ENCODE measurements at regions not wholly inside any gene's neighbourhood (a gene's known extent, or its start where the extent isn't known, plus 50 kb on each side); places are given as distances from the start of the nearest gene placed in this dataset.
A peak's percentile ranks its signal among the peaks of the same experiment; 100 is the strongest.

DNA sequence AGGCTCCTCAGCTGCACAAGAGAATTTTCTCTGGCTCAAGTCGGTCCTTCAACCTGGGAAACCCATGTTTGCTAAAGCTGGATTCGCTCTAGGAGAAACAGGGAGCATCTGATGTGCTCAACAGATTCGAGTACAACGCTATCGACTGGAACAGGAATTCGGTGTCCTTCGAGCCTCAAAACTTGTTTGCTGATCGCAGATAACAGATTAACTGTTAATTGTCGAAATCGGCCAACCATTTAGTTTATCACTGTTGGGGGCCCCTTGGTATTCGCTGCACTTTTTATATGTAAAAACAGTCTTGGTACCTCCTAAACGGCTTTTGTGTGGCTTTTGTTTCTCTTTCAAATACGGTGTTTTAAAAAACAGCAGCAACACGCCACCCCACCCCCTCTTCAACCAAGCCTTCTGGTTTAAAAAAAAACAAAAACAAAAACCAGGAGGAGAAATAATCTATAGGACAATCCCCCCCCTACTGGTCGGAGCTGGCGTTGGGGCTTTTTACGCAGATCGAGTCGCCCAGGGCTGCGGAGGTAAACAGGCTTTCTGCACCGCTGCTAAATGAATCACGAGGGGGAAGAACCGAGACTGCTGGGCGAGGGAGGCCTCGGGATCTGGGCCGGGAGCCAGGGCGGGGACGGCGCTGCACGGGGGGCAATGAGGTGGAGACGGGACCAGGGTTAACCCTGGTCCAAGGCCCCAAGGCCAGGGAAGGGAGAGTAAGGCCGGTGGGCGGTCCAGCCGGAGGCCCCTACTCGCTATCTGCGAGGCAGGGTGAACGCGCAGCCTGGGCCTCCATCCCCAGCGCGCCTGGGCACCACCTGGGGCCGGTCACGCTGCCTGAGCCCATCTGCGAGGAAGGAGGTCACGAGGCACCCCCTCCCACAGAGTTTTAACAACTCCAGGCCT is 71.7 kb upstream of the BCOR start:
- DNase-seq: peak; percentile 55 to 73
- Histone ChIP-seq H3K27ac (peak overlapping the region; percentile 30 to 93), H3K36me3 (no peaks in the 10 kb centered on the region), H3K4me3 (no peak overlapping the region), H3K27me3 (no peaks in the 10 kb centered on the region), H3K4me1 (peaks cover 0 to 7% of the 10 kb centered on the region in 2 donors), H3K9me3 (no peaks in the 10 kb centered on the region)
- TF ChIP-seq POLR2A (IDR thresholded peaks at IDR 0.05): no peak
- TF ChIP-seq, protein P1, sequence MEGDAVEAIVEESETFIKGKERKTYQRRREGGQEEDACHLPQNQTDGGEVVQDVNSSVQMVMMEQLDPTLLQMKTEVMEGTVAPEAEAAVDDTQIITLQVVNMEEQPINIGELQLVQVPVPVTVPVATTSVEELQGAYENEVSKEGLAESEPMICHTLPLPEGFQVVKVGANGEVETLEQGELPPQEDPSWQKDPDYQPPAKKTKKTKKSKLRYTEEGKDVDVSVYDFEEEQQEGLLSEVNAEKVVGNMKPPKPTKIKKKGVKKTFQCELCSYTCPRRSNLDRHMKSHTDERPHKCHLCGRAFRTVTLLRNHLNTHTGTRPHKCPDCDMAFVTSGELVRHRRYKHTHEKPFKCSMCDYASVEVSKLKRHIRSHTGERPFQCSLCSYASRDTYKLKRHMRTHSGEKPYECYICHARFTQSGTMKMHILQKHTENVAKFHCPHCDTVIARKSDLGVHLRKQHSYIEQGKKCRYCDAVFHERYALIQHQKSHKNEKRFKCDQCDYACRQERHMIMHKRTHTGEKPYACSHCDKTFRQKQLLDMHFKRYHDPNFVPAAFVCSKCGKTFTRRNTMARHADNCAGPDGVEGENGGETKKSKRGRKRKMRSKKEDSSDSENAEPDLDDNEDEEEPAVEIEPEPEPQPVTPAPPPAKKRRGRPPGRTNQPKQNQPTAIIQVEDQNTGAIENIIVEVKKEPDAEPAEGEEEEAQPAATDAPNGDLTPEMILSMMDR (IDR thresholded peaks at IDR 0.05): peak in 2 of 4 experiments; percentile 25 to 42
- intact Hi-C loops (cut with DNase I; ENCODE audit: low total_unique reads): loop anchor here (5.0 to 10.0 kb wide), 2 partner anchors 95 to 157 kb away; no protein-coding TSS in a partner anchor

DNA sequence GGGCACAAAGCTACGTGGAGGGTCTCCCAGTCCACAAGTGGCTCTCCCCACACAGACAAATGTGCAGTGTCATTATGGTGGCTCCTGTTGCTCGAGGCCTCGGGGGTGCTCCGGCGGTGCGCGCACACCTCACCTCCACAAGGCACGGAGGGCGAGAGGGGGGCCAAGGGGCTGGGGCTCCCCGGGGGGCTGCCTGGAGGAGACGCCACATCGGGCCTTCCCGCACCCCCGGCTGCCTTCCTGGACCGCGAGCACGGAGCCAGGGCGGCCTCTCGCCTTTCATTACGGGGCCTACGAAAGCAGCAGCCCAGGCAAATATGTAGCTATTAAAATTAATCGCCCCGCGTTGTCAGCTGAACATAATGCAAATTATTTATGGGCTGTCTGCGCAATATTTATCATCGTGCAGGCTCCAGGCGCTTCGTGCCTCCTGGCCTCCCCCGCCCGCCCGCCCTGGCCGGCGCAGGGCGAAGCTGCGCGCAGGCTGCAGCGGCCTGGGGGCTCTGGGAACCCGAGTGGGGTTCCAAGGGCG is 70.8 kb upstream of the BCOR start:
- peaks cover 0 to 2% of the 10 kb centered on the region in 2 donors for H3K4me1 ChIP-seq
- intact Hi-C loops (cut with DNase I; ENCODE audit: low total_unique reads): no loop called here
- no peaks in the 10 kb centered on the region for H3K36me3 ChIP-seq
- TF ChIP-seq, protein P1 (IDR thresholded peaks at IDR 0.05): no peak
- no peak for TF ChIP-seq POLR2A (IDR thresholded peaks at IDR 0.05)
- peak; percentile 19 to 22 for DNase-seq
- no peaks in the 10 kb centered on the region for H3K9me3 ChIP-seq
- no peaks in the 10 kb centered on the region for H3K27me3 ChIP-seq
- H3K27ac ChIP-seq: peak overlapping the region; percentile 30 to 93
- peak overlapping the region; percentile 11 to 28 for H3K4me3 ChIP-seq

- Histone ChIP-seq H3K9me3 (no peaks in the 10 kb centered on the region), H3K4me1 (no peaks in the 10 kb centered on the region), H3K4me3 (peak overlapping the region; percentile 11 to 28), H3K27ac (peak overlapping the region; percentile 30 to 93), H3K36me3 (no peaks in the 10 kb centered on the region), H3K27me3 (no peaks in the 10 kb centered on the region)
- TF ChIP-seq POLR2A (IDR thresholded peaks at IDR 0.05): no peak
- TF ChIP-seq, protein P1 (IDR thresholded peaks at IDR 0.05): no peak
- peak; percentile 59 to 60 for DNase-seq
- intact Hi-C loops (cut with DNase I; ENCODE audit: low total_unique reads): no loop called here
Observed at GRCh38 chrX:40167850-40168479, 70.2 kb upstream of the BCOR start.

DNA sequence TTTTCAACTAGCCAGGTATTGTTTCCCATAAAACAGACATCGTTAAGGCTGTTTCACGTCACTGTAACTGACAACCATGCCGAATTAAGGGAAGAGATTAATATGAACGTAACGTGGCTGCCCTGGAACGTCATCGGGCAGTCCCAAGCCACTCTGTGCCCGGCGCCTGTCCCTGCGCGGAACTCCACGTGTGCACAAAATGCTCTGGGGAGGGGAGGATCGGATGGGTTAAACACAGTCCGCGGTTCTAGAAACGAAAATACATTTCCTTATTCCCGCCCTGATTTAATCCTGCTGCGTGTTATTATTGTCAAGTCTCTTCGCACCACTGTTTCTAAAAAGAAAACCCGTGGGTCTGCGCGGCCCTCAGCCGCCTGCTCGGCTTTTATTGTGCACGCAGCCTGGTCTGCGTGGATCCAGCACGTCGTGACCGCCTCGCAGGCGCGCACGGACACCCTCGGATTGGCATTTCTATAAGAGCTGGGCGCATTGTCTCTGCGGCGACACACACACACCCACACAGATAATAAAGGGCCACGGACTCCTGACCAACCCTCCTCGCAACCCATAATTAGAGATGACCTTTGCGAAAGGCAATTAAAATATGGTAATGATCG is 69.6 kb upstream of the BCOR start:
- no peak for DNase-seq
- Histone ChIP-seq H3K4me3 (peak overlapping the region; percentile 11 to 28), H3K9me3 (no peaks in the 10 kb centered on the region), H3K27ac (peak overlapping the region; percentile 30 to 93), H3K4me1 (no peaks in the 10 kb centered on the region), H3K36me3 (no peaks in the 10 kb centered on the region), H3K27me3 (no peaks in the 10 kb centered on the region)
- no peak for TF ChIP-seq POLR2A (IDR thresholded peaks at IDR 0.05)
- TF ChIP-seq, protein P1 (IDR thresholded peaks at IDR 0.05): no peak
- intact Hi-C loops (cut with DNase I; ENCODE audit: low total_unique reads): no loop called here

Measured in uterus (tissue), 3 donors.